NCI-H345 (cell line): ENCODE measurements at regions not wholly inside any gene's neighbourhood (a gene's known extent, or its start where the extent isn't known, plus 50 kb on each side); places are given as distances from the start of the nearest gene placed in this dataset.

Source experiments
- DNase-seq: peaks from one replicate; lab custom pipeline; 2025; lab: John Stamatoyannopoulos, UW

DNA sequence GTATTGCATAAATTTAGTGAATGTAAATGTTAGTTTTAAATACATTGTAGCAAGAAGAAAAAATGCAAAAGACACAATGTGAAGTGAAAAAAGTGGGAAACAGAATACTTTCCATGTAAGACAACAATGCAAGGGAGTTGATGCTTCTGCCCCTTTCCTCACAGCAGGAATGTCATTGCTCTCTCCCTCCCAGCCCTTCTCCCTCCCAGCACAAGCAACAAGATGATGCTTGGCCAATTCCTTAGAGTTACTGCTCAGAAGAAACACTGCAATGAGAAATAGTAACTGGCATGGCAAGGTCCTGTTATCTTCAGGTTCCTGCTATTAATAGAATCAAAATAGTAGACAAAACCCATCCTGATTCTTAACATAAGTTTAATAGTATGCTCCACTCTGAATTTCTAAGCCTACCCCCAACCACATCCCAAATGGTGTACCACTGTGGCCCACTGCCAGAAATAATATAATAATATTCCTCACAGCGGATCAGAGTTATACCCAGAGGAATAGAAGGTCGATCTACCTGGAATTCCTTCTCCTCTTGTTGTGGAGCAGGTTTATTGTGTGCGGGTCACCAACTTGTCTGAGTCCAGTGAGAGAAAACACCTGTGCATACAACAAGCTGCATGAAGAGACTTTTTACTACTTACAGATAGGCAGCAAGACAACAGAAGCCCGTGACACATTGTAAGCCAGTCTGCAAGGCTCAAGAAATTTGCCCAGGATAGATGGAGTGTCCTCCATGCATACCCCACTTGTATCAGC, 69.8 kb upstream of the SLC7A11 start:
- no peak for DNase-seq

DNA sequence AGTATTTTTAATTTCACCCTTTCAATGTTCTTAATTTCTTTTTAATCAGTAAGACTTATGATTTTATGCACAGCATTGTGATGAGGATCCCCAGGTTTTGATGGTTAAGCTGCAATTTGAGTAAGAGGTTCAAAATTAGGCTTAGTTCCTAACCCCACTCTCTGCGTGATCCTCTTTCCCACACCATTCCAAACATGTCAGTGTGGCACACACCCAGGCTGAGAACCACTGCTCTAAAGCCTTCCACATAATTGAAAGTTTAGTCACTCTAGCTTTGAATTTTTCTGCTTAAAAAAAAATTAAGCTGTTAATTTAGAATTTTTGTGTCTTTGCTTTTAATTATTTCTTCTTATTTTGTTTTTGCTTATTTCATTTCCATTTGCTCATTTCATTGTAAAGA, 68.8 kb upstream of the SLC7A11 start:
- DNase-seq, result no peak

DNA sequence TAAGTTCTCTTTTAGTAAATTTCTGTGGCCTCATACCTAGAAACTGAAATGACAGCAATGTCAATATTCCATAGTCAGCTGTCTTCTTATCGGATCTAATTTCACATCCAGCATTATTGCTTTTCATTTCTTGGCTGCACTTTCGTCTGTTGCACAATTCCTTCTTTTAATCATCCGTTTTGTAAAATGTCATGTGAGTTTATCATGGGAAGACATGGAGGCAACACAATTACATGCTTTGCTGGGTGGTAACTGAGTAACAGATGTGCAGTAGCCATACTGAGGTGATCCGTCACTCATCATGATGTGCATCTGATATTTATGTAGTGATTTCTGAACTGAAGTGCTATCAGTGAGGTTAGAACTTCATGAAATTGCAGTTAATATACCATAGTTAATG, 68.3 kb upstream of the SLC7A11 start:
- no peak for DNase-seq

DNA sequence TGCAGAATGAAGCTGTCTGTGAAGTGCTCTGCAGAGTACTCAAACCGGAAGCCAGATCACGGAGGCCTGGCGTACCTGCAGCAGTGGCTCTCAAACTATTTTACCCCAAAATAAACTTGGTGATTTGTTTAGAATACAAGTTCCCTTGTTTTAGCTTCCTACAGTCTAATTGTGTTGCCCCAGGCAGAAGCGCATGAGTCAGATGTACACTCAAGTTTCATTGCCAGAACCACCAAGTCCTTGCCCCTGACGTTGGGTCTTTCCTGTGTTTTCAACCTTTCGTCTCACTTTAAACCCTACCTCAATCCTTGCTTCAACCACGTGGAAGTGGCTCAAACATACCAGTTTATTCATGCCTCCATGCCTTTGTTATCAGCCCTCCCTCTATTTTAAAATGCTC, 66.2 kb upstream of the SLC7A11 start:
- DNase-seq, result no peak

DNA sequence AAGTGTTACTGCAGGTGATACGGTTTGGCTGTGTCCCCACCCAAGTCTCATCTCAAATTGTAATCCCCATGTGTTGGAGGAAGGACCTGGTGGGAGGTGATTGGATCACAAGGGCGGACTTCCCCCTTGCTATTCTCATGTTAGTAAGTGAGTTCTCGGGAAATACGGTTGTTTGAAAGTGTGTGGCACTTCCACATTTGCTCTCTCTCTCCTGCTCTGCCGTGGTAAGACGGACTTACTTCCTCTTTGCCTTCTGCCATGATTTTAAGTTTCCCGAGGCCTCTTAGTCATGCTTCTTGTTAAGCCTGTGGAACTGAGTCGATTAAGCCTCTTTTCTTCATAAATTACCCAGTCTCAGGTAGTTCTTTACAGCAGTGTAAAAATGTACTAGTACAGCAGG, 65.2 kb upstream of the SLC7A11 start:
- DNase-seq, result no peak

DNA sequence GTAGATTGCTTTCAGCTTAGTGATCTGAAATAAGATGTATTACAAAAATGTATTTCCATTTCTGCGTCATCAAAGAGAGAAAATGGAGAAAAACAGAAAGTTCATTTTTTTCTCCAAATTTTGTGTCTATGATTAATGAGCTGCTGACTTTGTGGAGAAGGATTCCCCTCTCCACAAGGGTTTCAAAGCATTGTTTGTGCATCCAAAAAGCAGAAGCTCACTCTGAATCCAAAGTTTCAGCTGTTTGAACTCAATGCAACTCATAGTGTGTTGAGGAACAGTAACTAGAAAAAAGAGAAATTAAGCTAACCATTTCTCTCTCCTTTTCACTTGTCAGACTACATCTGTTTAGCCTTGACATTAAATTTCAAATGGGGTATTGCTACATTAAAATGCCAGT, 62.9 kb upstream of the SLC7A11 start:
- no peak for DNase-seq

DNA sequence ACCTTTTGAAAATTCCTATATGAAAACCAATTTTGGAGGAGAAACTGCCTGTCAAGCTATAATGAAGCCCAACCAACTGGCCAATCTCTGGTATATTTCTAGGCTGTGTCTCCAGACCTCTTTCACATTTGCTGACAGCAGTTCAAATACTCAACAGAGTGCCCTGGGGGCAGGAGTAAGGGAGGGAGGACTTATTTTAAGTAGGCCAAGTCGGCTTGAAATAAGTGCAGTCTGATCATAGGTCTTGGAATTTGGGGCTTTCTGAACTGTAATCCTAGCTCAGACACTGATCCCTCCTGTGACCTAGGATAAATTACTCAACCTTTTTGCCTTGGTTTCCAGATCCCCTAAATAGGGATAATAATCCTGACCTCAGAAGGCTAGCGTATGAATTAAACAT, 59.4 kb upstream of the SLC7A11 start:
- DNase-seq, result no peak

DNA sequence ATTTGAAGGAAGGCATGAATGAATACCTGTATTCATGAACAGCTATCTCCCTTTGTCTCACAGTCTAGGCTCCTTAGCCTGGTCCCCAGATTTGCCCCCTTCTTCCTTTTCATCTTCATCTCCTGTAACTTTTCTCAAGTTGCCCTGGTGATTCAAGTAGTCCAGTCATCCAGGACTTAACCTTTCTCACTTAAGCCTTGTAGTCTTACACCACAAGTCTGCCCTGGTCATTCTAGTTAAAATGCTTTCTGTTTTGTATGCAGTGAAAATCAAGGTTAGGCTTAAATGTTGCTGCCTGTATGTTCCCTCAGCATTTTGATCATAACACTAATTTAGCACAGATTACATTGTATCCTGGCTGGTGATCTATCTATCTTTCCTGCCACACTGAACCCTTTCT, 58.5 kb upstream of the SLC7A11 start:
- no peak for DNase-seq

DNA sequence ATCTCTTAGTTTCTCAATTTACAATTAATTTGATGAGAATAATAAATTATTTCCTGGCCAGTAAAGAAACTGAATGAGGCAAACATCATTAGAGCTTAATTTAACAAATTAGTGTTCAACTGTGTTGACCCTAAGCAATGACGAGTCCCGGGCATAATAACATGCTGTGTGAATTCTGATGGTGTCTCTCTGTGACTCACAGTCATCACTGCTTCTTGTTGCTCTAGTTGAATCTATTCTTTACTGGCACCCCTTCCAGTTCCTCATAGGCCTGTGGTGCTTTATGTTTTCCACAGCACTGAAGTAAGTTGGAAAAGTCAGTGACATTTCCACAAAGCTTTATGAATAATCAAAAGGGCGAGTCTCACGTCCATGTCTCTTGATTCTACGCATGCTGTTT, 57.7 kb upstream of the SLC7A11 start:
- no peak for DNase-seq

DNA sequence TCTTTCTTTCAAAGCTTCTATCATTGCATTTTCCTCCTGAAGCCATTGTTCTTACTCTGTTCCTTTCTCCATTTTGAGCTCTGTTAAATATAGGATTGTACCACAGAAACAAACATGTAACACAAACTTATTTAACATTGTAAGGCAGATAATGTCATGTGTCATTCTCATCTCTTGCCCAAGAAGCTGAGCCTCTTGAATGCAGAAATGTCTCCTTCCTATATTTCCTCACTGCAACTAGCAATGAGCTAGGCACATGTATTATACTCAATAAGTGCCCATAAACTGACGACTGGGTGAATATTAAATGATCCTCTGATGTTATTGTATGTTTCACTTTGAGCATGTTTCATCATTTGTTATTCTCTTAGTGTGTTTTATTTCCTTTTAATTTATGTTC, 56.7 kb upstream of the SLC7A11 start:
- no peak for DNase-seq

DNA sequence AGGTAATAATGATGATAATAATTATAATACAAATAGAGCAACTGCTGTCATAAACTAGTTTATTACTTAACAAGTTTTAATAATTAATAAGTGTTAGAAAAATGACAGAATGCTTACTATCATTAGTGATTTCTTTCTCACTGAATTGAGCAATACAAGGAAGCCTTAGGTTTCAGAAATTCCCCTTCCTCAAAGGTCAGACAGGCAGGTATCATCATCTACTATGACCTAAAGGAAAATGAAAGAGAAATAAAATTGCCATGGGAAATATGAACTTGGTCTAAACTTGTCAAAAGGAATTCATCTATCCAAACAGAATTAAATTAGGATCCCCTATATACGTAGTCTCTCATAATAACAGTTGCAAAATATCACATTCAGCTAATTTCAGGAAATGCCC, 56.3 kb upstream of the SLC7A11 start:
- DNase-seq, result no peak

DNA sequence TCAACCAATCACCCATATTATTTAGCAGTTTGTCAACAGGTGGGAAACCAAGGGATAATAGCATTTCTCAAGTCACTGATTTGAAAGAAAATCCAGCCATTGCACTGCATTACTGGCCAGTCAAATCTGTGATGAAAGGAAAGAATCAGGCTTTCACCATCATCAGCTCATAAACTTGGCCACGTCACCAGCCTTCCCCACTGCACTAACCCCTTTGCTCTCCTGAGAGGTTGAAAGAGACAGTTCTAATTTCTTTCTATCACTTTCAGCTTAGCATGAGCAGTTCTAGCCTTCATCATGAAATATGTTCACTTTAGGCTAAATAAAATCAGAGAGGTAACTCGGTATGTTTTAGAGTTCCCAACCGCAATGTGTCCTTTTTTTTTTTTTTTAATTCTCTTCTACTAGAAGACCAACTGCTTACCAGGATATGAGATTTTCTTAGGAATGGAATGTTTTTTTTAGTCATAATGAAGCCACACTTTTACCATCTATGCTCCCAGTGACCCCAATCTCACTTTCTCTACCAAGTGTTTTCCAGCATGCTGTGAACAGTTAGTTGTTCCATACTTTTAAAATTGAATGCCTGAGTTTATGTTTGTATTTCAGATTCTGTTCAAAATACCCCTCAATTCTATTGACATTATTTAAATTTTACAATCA, 55.7 kb upstream of the SLC7A11 start:
- no peak for DNase-seq

DNA sequence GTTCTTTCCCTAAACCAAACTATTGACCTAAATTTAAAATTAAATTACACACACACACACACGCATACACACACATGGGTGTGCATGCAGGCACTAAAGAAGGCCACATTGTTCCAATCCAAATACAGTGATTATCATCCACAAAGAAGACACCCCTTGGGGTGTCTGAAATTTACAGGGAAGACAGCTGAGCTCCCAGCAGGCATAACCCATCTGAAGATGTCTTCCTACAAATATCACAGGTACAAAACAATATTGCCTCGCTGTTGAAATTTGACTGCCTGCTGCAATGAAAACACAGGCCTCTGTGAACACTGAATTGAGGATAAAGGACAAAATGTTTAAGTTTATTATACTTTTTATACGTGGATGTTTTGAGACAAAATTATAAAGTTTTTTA, 50.2 kb upstream of the SLC7A11 start:
- DNase-seq, result peak; percentile 26
